Smooth muscle cell (in vitro differentiated cells): ENCODE measurements at regions not wholly inside any gene's neighbourhood (a gene's known extent, or its start where the extent isn't known, plus 50 kb on each side); places are given as distances from the start of the nearest gene placed in this dataset.

Experiments
- DNase-seq: peaks from one replicate; lab custom pipeline; 2025; ENCODE audit not compliant: unreplicated experiment; lab: John Stamatoyannopoulos, UW
- H2AFZ ChIP-seq: fragments of 200-600 bp; sonication (generic); 2 replicates; pipeline ENCODE4 v1.6.0; 2016; ENCODE audit warnings: antibody characterized with exemption, low read depth, mild to moderate bottlenecking
- H3F3A ChIP-seq: fragments of 200-600 bp; sonication (generic); 2 replicates; pipeline ENCODE4 v1.6.0; 2017; ENCODE audit warnings: antibody characterized with exemption, low read depth
- H3K27ac ChIP-seq: fragments of 200-600 bp; sonication (generic); 2 replicates; pipeline ENCODE4 v1.5.1; 2016; ENCODE audit warnings: low read depth, mild to moderate bottlenecking
- H3K27me3 ChIP-seq: fragments of 200-600 bp; sonication (generic); 2 replicates; pipeline ENCODE4 v1.6.1; 2016; ENCODE audit warnings: low read depth, mild to moderate bottlenecking
- H3K36me3 ChIP-seq: fragments of 200-600 bp; sonication (generic); 2 replicates; pipeline ENCODE4 v1.5.1; 2016; ENCODE audit warnings: low read depth
- H3K4me1 ChIP-seq: fragments of 200-600 bp; sonication (generic); 2 replicates; pipeline ENCODE4 v1.5.1; 2016; ENCODE audit warnings: low read depth
- H3K4me2 ChIP-seq: fragments of 200-600 bp; sonication (generic); 2 replicates; pipeline ENCODE4 v1.6.0; 2016; ENCODE audit warnings: mild to moderate bottlenecking
- H3K4me3 ChIP-seq: fragments of 200-600 bp; sonication (generic); 2 replicates; pipeline ENCODE4 v1.5.1; 2016; ENCODE audit warnings: mild to moderate bottlenecking
- H3K79me2 ChIP-seq: fragments of 200-600 bp; sonication (generic); 2 replicates; pipeline ENCODE4 v1.6.0; 2016; ENCODE audit warnings: low read depth, mild to moderate bottlenecking
- H3K9ac ChIP-seq: fragments of 200-600 bp; sonication (generic); 2 replicates; pipeline ENCODE4 v1.6.0; 2016; ENCODE audit warnings: low read depth
- H3K9me3 ChIP-seq: fragments of 200-600 bp; sonication (generic); replicated peaks from 2 replicates; pipeline ENCODE4 v1.5.1; 2016; ENCODE audit warnings: low read depth
- H4K20me1 ChIP-seq: fragments of 200-600 bp; sonication (generic); 2 replicates; pipeline ENCODE4 v1.6.0; 2016; ENCODE audit warnings: low read depth
- WGBS: methylation state at CpG from one replicate; pipeline ENCODE4 v1.1.7; 2016; ENCODE audit warnings: low lambda C conversion rate; 5-methylcytosine and 5-hydroxymethylcytosine counted together
- TF ChIP-seq, protein P1 (sequence below): fragments of 200-600 bp; sonication (generic); IDR thresholded peaks from 2 replicates; pipeline ENCODE4 v1.5.1; 2017; ENCODE audit warnings: borderline replicate concordance, mild to moderate bottlenecking, antibody characterized with exemption; ENCODE audit not compliant: insufficient read depth, poor library complexity, severe bottlenecking

DNA sequence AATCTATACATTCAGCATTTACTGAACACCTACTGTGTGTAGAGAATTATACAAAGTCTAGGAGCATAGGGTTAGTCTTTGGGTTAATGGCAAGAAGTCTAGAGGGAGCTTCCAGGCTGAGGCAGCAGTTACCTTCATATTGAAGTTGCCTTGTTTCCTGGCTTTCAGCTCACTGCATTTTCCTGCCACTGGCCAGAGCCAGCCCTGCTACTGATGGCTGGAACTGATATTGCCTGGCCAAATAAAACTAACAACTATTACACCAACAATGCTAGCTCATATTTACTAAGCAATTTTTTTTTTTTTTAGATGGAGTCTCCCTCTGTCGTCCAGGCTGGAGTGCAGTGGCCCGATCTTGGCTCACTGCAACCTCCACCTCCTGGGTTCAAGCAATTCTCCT, 165.7 kb upstream of the ITGB1 start:
- Histone ChIP-seq H2AFZ (no peak overlapping the region), H4K20me1 (no peaks in the 10 kb centered on the region), H3K4me1 (peaks cover 8% of the 10 kb centered on the region), H3F3A (peaks cover 18% of the 10 kb centered on the region), H3K27ac (no peak overlapping the region), H3K79me2 (no peaks in the 10 kb centered on the region), H3K27me3 (no peaks in the 10 kb centered on the region), H3K36me3 (no peaks in the 10 kb centered on the region), H3K9me3 (no peaks in the 10 kb centered on the region), H3K4me3 (no peak overlapping the region), H3K4me2 (no peak overlapping the region), H3K9ac (no peak overlapping the region)
- TF ChIP-seq, protein P1, sequence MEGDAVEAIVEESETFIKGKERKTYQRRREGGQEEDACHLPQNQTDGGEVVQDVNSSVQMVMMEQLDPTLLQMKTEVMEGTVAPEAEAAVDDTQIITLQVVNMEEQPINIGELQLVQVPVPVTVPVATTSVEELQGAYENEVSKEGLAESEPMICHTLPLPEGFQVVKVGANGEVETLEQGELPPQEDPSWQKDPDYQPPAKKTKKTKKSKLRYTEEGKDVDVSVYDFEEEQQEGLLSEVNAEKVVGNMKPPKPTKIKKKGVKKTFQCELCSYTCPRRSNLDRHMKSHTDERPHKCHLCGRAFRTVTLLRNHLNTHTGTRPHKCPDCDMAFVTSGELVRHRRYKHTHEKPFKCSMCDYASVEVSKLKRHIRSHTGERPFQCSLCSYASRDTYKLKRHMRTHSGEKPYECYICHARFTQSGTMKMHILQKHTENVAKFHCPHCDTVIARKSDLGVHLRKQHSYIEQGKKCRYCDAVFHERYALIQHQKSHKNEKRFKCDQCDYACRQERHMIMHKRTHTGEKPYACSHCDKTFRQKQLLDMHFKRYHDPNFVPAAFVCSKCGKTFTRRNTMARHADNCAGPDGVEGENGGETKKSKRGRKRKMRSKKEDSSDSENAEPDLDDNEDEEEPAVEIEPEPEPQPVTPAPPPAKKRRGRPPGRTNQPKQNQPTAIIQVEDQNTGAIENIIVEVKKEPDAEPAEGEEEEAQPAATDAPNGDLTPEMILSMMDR, result no peak
- 94% methylated on average over 2 of the region's 2 CpGs for WGBS
- no peak for DNase-seq

DNA sequence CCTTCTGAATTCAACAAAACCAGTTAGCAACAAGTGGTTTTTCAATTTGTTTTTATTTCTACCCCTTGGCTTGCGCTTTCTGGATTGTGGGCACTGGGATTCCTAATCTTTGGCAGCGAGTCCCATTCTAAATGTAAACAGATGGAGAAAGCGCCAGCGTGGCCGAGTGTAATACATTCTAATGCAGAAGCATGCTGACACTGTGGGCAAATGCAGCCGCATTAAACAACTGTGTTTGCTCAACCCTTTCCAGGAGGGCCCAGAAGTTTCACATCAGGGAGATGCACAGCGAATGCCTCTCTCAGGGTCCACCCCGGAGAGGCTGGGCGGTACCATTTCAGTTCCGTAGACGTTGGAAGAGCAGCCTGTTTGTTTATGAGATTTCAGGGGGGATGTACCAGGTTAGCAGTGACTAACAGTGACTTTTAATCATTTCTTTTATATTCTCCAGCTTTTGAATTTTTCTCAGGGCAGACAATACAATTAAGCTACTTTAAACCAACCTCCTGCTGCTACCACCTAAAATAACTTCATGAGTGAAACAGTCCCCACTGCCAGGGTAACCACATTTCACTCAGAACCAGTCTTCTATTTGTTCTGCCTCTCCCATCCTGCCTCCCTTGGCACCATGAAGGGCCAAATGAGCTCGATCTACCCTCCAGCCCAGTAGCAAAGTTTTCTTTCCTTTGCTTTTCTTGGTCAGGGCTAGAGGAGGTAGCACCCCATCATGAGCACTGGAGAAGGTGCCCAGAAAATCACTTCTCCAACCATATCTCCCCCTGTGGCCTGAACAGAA, 164.2 kb upstream of the ITGB1 start:
- H3K4me3 ChIP-seq, result no peak overlapping the region

DNA sequence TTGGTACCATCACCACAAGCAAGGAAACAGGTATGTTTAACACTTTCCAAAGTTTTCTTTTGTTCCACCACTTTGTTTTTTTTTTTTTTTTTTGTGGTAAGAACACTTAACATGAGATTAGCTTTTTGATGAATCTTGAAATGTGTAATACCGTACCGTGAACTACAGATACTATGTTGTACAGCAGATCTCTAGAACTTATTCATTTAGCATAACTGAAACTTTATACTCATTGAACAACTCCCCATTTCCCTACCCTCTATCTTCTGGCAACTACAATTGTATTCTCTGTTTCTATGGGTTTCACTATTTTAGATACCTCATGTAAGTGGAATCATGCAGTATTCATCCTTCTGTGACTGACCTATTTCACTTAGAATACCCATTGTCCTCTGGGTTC, 162.7 kb upstream of the ITGB1 start:
- Histone ChIP-seq H3K9me3 (no peaks in the 10 kb centered on the region), H3K4me1 (peaks cover 6% of the 10 kb centered on the region), H3K4me2 (no peak overlapping the region), H4K20me1 (no peaks in the 10 kb centered on the region), H3K9ac (no peak overlapping the region), H3F3A (peaks cover 6% of the 10 kb centered on the region), H3K79me2 (no peaks in the 10 kb centered on the region), H3K27me3 (no peaks in the 10 kb centered on the region), H3K36me3 (no peaks in the 10 kb centered on the region), H2AFZ (no peak overlapping the region), H3K4me3 (no peak overlapping the region), H3K27ac (no peak overlapping the region)
- 98% methylated on average over 2 of the region's 2 CpGs for WGBS
- no peak for DNase-seq
- TF ChIP-seq, protein P1, result no peak

More for the DNA sequence above, 164.2 kb upstream of the ITGB1 start:
- Histone ChIP-seq H3K79me2 (no peaks in the 10 kb centered on the region), H4K20me1 (no peaks in the 10 kb centered on the region), H3K36me3 (no peaks in the 10 kb centered on the region), H3K27ac (peak overlapping the region; percentile 78), H3F3A (peaks cover 14% of the 10 kb centered on the region), H3K9me3 (no peaks in the 10 kb centered on the region), H3K9ac (peak overlapping the region; percentile 19), H3K4me1 (peaks cover 7% of the 10 kb centered on the region), H3K4me2 (peak overlapping the region; percentile 68), H2AFZ (peak overlapping the region; percentile 74), H3K27me3 (no peaks in the 10 kb centered on the region)
- TF ChIP-seq, protein P1, result no peak
- DNase-seq, result no peak
- WGBS, result 43% methylated on average over 12 of the region's 12 CpGs

DNA sequence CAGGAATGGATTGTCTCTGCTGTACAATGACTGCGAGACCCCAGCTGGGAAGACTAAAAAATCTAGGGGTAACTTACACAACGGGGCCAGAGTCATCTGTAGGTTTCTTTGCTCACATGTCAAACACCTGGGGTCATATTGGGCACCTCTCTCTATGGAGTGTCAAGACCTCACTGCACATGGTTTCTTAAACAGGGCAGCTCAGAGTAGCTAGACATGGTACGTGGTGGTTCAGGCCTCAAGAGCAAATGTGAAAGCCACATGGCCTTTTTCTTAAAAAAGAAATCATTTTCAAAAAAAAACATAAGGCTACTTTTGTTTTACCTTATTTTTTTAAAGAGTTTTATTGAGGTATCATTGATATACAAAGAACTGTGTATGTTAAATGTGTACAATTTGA, 162.2 kb upstream of the ITGB1 start:
- TF ChIP-seq, protein P1, result no peak
- H3K4me1 ChIP-seq, result peaks cover 8% of the 10 kb centered on the region
- H3K79me2 ChIP-seq, result no peaks in the 10 kb centered on the region
- H3K27ac ChIP-seq, result no peak overlapping the region
- no peaks in the 10 kb centered on the region for H3K27me3 ChIP-seq
- H3K9ac ChIP-seq, result no peak overlapping the region
- H3F3A ChIP-seq, result peaks cover 6% of the 10 kb centered on the region
- no peak for DNase-seq
- no peak overlapping the region for H3K4me3 ChIP-seq
- H3K4me2 ChIP-seq, result no peak overlapping the region
- no peaks in the 10 kb centered on the region for H3K9me3 ChIP-seq
- no peaks in the 10 kb centered on the region for H4K20me1 ChIP-seq
- WGBS, result 92% methylated on average over 3 of the region's 3 CpGs
- H2AFZ ChIP-seq, result no peak overlapping the region
- H3K36me3 ChIP-seq, result no peaks in the 10 kb centered on the region
